ENCODE measurements at regions not wholly inside any gene's neighbourhood (a gene's known extent, or its start where the extent isn't known, plus 50 kb on each side); places are given as distances from the start of the nearest gene placed in this dataset.

DNA sequence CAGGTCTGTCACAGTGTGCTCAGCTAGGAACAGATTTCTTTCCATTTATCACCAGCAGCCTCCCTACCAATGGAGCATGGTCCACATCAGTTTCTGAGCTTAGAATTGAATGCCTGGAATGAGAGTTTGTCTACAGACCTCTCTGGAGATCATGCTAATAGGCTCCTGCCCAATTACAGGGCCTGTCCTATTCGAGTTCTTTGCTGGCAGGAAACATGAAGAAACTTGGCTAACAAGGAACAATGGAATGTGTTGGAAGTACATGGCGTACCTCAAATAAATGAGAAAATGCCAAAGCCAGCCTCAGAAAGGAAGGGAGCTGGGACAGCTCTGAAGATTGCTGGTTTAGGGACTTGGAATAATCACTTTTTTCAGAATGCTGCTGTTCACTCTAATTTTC is 186.0 kb upstream of the AKR1E2 start:
- TF ChIP-seq EZH2 (IDR thresholded peaks at IDR 0.05; ENCODE audit: insufficient read depth, poor library complexity, severe bottlenecking), result no peak
- TF ChIP-seq EZH2phosphoT487 (IDR thresholded peaks at IDR 0.05; ENCODE audit: insufficient read depth, low read depth), result no peak
